K562 (cell line): ENCODE measurements at regions not wholly inside any gene's neighbourhood (a gene's known extent, or its start where the extent isn't known, plus 50 kb on each side); places are given as distances from the start of the nearest gene placed in this dataset.

Experiments used
- CXXC5 ChIP-seq: fragments of 250-450 bp; sonication (Bioruptor Pico); IDR thresholded peaks from 2 replicates; pipeline ENCODE4 v1.8.0; 2022; ENCODE audit warnings: inconsistent platforms, mild to moderate bottlenecking, moderate library complexity
- DNMT1 ChIP-seq: fragments of 450-650 bp; IDR thresholded peaks from 2 replicates; pipeline ENCODE4 v1.6.1; 2016; ENCODE audit warnings: antibody characterized with exemption, mild to moderate bottlenecking
- EP300 ChIP-seq: IDR thresholded peaks from 2 replicates; pipeline ENCODE4 v1.6.1; 2012; ENCODE audit warnings: low read length, improper control_type of control experiment
- JUND ChIP-seq, 2 experiments: IDR thresholded peaks; 2 replicates in 1 of 2; 3 replicates in 1 of 2; pipeline ENCODE4 v1.6.1; 2011; ENCODE audit warnings: borderline replicate concordance in 2 of 2, low read depth in 2 of 2, low read length in 2 of 2, improper control_type of control experiment in 1 of 2, missing biosample characterization in 1 of 2, missing genetic modification characterization in 1 of 2, missing genetic modification reagents in 1 of 2
- KAT8 ChIP-seq: fragments of 450-650 bp; IDR thresholded peaks from 2 replicates; pipeline ENCODE4 v1.6.1; 2016; ENCODE audit warnings: low read depth, mild to moderate bottlenecking
- KDM1A ChIP-seq, 2 experiments: fragments of 450-650 bp; IDR thresholded peaks; 2 replicates each; pipeline ENCODE4 v1.6.1; 2016; ENCODE audit warnings: mild to moderate bottlenecking in 2 of 2
- KDM4B ChIP-seq, 2 experiments: fragments of 450-650 bp in 1 of 2; sonication (generic) in 1 of 2; IDR thresholded peaks; 2 replicates each; pipeline ENCODE4 v1.6.1; 2016 to 2017; ENCODE audit warnings: borderline replicate concordance in 2 of 2, antibody characterized with exemption in 1 of 2, low read depth in 1 of 2, mild to moderate bottlenecking in 1 of 2
- RAD21 ChIP-seq, 2 experiments: fragments of 250-450 bp in 1 of 2; fragments of 450-650 bp in 1 of 2; sonication (Bioruptor Pico) in 1 of 2; formaldehyde crosslinking in 1 of 2; IDR thresholded peaks in 1 of 2; conservative IDR thresholded peaks in 1 of 2; 2 replicates each; pipeline versions ENCODE4 v1.4.0 to v1.8.0; 2020 to 2022; ENCODE audit warnings: mild to moderate bottlenecking in 2 of 2, moderate library complexity in 1 of 2
- SMARCE1 ChIP-seq: fragments of 450-650 bp; IDR thresholded peaks from 2 replicates; pipeline ENCODE4 v1.7.1; 2016; ENCODE audit warnings: mild to moderate bottlenecking
- TAL1 ChIP-seq: fragments of 450-650 bp; IDR thresholded peaks from 2 replicates; pipeline ENCODE4 v1.6.1; 2016; ENCODE audit warnings: mild to moderate bottlenecking
- TRIM24 ChIP-seq, 2 experiments: fragments of 450-650 bp; IDR thresholded peaks; 2 replicates each; pipeline ENCODE4 v1.6.1; 2016
- ZNF174 ChIP-seq: fragments of 250-450 bp; sonication (Bioruptor Pico); IDR thresholded peaks from 2 replicates; pipeline ENCODE4 v1.4.0; 2020; ENCODE audit warnings: mild to moderate bottlenecking
- TF ChIP-seq, protein P1 (sequence below), 2 experiments: fragments of 200-800 bp in 1 of 2; sonication (Bioruptor generic) in 1 of 2; sonication (generic) in 1 of 2; formaldehyde crosslinking in 1 of 2; IDR thresholded peaks in 1 of 2; conservative IDR thresholded peaks in 1 of 2; 2 replicates each; pipeline versions ENCODE4 v1.5.0 to v1.6.1; 2016 to 2020; ENCODE audit warnings: missing compliant biosample characterization in 1 of 2, missing genetic modification characterization in 1 of 2, missing genetic modification reagents in 1 of 2

DNA sequence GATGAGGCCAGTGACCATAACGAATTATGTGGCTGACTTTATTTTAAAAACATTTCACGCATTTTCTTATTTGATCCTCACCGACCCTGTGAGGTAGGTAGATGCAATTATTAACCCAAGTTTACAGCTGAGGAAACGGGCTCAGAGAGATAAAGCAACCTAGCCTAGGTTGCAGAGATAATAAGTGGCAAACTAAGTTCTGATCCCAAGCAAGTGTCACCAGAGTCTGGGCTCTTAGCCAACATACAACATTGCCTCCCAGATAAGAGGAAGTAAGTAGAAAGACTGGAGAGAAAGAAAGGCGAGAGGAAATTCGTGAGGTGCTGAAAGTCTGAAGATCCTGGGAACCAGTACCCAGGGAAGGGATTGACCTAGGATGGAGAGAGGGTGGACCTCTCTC lies 77.4 kb upstream of the GPR50 start (continued):
- no peak for TF ChIP-seq KAT8
- no peak for TF ChIP-seq RAD21 (CRISPR knock-in tag; conservative IDR thresholded peaks at IDR 0.05 in 1 of 2, IDR thresholded peaks at IDR 0.05 in 1 of 2)
- TF ChIP-seq KDM4B (IDR thresholded peaks at IDR 0.05; ENCODE audit: borderline replicate concordance in 2 of 2, low read depth in 1 of 2): no peak
- peak; percentile 52 to 75; a peak in 3 of 4 replicates for TF ChIP-seq TRIM24 (IDR thresholded peaks at IDR 0.05)
- TF ChIP-seq EP300: peak; percentile 55; the same call in 1 of the 2 replicates
- no peak for TF ChIP-seq DNMT1
- peak; percentile 84 for TF ChIP-seq TAL1
- TF ChIP-seq, protein P1, sequence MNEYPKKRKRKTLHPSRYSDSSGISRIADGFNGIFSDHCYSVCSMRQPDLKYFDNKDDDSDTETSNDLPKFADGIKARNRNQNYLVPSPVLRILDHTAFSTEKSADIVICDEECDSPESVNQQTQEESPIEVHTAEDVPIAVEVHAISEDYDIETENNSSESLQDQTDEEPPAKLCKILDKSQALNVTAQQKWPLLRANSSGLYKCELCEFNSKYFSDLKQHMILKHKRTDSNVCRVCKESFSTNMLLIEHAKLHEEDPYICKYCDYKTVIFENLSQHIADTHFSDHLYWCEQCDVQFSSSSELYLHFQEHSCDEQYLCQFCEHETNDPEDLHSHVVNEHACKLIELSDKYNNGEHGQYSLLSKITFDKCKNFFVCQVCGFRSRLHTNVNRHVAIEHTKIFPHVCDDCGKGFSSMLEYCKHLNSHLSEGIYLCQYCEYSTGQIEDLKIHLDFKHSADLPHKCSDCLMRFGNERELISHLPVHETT (CRISPR knock-in tag; conservative IDR thresholded peaks at IDR 0.05 in 1 of 2, IDR thresholded peaks at IDR 0.05 in 1 of 2): no peak
- TF ChIP-seq CXXC5 (CRISPR knock-in tag): peak; percentile 46
- no peak for TF ChIP-seq ZNF174
- peak; percentile 41; the same call in 1 of the 2 replicates for TF ChIP-seq JUND (IDR thresholded peaks at IDR 0.05; ENCODE audit: borderline replicate concordance, low read depth, low read length)
- no peak; the same call in 2 of the 3 replicates for TF ChIP-seq JUND (tag; IDR thresholded peaks at IDR 0.05; ENCODE audit: borderline replicate concordance, low read depth, low read length)
- TF ChIP-seq SMARCE1: peak; percentile 84
- TF ChIP-seq KDM1A (IDR thresholded peaks at IDR 0.05): peak in 1 of 2 experiments; percentile 25; a peak in 1 of 4 replicates
